ENCODE measurements at regions not wholly inside any gene's neighbourhood (a gene's known extent, or its start where the extent isn't known, plus 50 kb on each side); places are given as distances from the start of the nearest gene placed in this dataset.

DNA sequence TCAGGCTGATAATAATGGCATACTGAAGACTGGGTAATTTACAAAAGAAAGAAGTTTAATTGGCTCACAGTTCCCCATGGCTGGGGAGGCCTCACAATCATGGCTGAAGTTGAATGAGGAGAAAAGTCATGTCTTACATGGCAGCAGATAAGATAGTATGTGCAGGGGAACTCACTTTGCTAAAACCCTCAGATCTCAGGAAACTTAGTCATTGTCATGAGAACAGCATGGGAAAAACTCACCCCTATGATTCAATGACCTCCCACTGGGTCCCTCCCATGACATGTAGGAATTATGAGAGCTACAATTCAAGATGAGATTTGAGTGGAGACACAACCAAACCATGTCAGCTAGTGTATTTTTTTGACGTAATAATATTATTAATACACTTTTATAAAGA is 149.8 kb upstream of the BOD1L1 start:
- no peak for DNase-seq (ENCODE audit: low spot score)
- TF ChIP-seq, protein P1, sequence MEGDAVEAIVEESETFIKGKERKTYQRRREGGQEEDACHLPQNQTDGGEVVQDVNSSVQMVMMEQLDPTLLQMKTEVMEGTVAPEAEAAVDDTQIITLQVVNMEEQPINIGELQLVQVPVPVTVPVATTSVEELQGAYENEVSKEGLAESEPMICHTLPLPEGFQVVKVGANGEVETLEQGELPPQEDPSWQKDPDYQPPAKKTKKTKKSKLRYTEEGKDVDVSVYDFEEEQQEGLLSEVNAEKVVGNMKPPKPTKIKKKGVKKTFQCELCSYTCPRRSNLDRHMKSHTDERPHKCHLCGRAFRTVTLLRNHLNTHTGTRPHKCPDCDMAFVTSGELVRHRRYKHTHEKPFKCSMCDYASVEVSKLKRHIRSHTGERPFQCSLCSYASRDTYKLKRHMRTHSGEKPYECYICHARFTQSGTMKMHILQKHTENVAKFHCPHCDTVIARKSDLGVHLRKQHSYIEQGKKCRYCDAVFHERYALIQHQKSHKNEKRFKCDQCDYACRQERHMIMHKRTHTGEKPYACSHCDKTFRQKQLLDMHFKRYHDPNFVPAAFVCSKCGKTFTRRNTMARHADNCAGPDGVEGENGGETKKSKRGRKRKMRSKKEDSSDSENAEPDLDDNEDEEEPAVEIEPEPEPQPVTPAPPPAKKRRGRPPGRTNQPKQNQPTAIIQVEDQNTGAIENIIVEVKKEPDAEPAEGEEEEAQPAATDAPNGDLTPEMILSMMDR (IDR thresholded peaks at IDR 0.05; ENCODE audit: extremely low read depth, insufficient read depth, missing control alignments): no peak
- in situ Hi-C loops (cut with MboI; ENCODE audit: low pct_unique_long_range_greater_than_20kb, low sequenced_read_pairs, unreplicated experiment): no loop called here

- no peak for DNase-seq (ENCODE audit: low spot score)
- TF ChIP-seq, protein P1 (IDR thresholded peaks at IDR 0.05; ENCODE audit: extremely low read depth, insufficient read depth, missing control alignments): no peak
- in situ Hi-C loops (cut with MboI; ENCODE audit: low pct_unique_long_range_greater_than_20kb, low sequenced_read_pairs, unreplicated experiment): no loop called here
Measured at GRCh38 chr4:13778367-13778766, 150.8 kb upstream of the BOD1L1 start.

GRCh38 chr4:13782231-13782630 is 154.7 kb upstream of the BOD1L1 start:
- DNase-seq (ENCODE audit: low spot score): no peak
- TF ChIP-seq, protein P1 (IDR thresholded peaks at IDR 0.05; ENCODE audit: extremely low read depth, insufficient read depth, missing control alignments): no peak
- in situ Hi-C loops (cut with MboI; ENCODE audit: low pct_unique_long_range_greater_than_20kb, low sequenced_read_pairs, unreplicated experiment): no loop called here

DNA sequence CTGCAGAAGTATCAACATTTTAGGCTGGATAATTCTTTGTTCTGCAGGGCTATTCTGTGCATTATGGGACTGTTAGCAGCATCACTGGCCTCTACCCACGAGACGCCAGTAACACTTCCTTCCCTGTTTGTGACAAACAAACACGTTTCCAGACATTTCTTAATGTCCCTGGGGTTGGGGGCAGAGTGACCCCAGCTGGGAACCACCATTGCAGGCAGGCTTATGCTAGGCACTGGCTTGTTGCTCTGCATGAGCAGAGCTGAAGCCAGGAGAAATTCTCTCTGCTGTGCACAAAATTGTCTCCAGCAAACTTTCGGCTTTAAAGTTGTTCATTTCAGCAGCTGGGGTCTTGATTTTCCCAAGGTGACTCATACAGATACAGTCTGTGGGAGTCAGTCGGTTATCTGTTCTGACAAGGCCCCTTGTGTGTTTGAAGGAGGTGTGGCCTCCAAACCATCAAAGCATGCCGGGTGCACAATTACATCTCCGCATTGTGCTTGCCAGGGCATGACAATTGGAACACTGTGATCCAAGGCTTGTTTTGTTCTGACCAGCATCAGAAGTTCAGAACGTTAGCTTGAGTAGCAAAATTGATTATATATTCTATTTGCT is 156.4 kb upstream of the BOD1L1 start:
- DNase-seq (ENCODE audit: low spot score): no peak
- in situ Hi-C loops (cut with MboI; ENCODE audit: low pct_unique_long_range_greater_than_20kb, low sequenced_read_pairs, unreplicated experiment): no loop called here
- TF ChIP-seq, protein P1 (IDR thresholded peaks at IDR 0.05; ENCODE audit: extremely low read depth, insufficient read depth, missing control alignments): no peak

GRCh38 chr4:13793020-13793710 is 165.6 kb upstream of the BOD1L1 start:
- DNase-seq (ENCODE audit: low spot score): no peak
- in situ Hi-C loops (cut with MboI; ENCODE audit: low pct_unique_long_range_greater_than_20kb, low sequenced_read_pairs, unreplicated experiment): no loop called here
- TF ChIP-seq, protein P1 (IDR thresholded peaks at IDR 0.05; ENCODE audit: extremely low read depth, insufficient read depth, missing control alignments): no peak

DNA sequence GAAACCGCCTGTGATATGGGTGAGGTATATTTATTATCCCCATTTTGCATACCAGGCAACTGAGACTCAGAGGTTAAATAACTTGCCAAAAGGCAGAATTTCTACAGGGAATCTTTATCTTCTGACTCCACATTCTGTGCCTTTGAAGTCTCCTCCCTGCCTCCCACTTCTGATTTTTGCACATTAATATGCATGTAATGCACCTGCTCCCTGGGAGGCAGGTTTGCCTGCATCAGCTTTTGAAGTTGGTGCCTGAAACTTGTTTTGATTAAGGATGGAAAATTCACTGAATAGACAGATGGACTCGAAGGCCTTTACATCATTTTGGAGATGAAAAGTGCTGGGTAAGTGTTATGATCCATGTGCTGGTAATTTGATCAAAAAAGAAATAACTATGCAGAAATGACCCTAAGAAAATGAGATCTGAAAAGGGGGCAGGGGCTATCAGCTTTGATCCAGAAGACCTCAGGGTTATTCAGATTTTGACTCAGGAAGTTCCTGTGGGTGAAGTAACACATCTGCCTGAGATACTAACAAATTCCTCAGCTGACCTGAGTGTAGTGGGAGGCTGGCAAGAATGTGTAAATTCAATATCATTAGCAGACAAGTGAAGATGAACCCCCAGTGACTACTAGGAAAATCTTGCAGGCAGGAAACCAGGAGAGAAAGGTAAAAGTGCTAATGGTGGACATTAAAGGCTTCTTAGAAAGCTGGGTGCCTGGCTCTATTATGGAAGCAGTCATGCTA is 167.5 kb upstream of the BOD1L1 start:
- in situ Hi-C loops (cut with MboI; ENCODE audit: low pct_unique_long_range_greater_than_20kb, low sequenced_read_pairs, unreplicated experiment): no loop called here
- no peak for DNase-seq (ENCODE audit: low spot score)
- TF ChIP-seq, protein P1 (IDR thresholded peaks at IDR 0.05; ENCODE audit: extremely low read depth, insufficient read depth, missing control alignments): no peak
